Liver (tissue), 8 donors: ENCODE measurements at regions not wholly inside any gene's neighbourhood (a gene's known extent, or its start where the extent isn't known, plus 50 kb on each side); places are given as distances from the start of the nearest gene placed in this dataset.

Experiments
- DNase-seq: peaks from one replicate; pipeline ENCODE4 v3.0.0-alpha.2; 2017; ENCODE audit warnings: low spot score
- H3K27ac ChIP-seq, 2 donors: one replicate each; pipeline ENCODE4 v1.7.0; 2013; ENCODE audit warnings: inconsistent platforms in 2 of 2, low read length in 2 of 2, control low read depth in 1 of 2, low read depth in 1 of 2, mild to moderate bottlenecking in 1 of 2
- H3K27me3 ChIP-seq, 4 donors: one replicate each; pipeline versions ENCODE4 v1.6.1 to v1.7.0; 2013; ENCODE audit warnings: low read length in 3 of 4, inconsistent platforms in 1 of 4, mild to moderate bottlenecking in 1 of 4, moderate library complexity in 1 of 4; ENCODE audit not compliant: control insufficient read depth in 4 of 4, insufficient read depth in 4 of 4
- H3K36me3 ChIP-seq, 4 donors: one replicate each; pipeline versions ENCODE4 v1.6.1 to v1.7.0; 2013; ENCODE audit warnings: low read length in 3 of 4, mild to moderate bottlenecking in 3 of 4, low read depth in 1 of 4, moderate library complexity in 1 of 4; ENCODE audit not compliant: control insufficient read depth in 4 of 4, insufficient read depth in 3 of 4
- H3K4me1 ChIP-seq, 4 donors: one replicate each; pipeline versions ENCODE4 v1.6.1 to v1.7.0; 2013; ENCODE audit warnings: low read length in 3 of 4, mild to moderate bottlenecking in 3 of 4, moderate library complexity in 1 of 4; ENCODE audit not compliant: control insufficient read depth in 4 of 4, insufficient read depth in 4 of 4
- H3K4me3 ChIP-seq, 3 donors: one replicate each; pipeline versions ENCODE4 v1.6.1 to v1.7.0; 2013; ENCODE audit warnings: low read length in 3 of 3, control low read depth in 1 of 3, low read depth in 1 of 3, mild to moderate bottlenecking in 1 of 3
- H3K9ac ChIP-seq, 2 donors: one replicate each; pipeline ENCODE4 v1.7.0; 2013; ENCODE audit warnings: low read length in 2 of 2, mild to moderate bottlenecking in 2 of 2, moderate library complexity in 2 of 2, control low read depth in 1 of 2, low read depth in 1 of 2
- H3K9me3 ChIP-seq, 4 donors: one replicate each; pipeline versions ENCODE4 v1.6.1 to v1.7.0; 2013; ENCODE audit warnings: low read length in 3 of 4; ENCODE audit not compliant: control insufficient read depth in 4 of 4
- ATF3 ChIP-seq: IDR thresholded peaks from 2 replicates; pipeline ENCODE4 v1.6.1; 2016; ENCODE audit warnings: antibody characterized with exemption
- CTCF ChIP-seq: fragments of 150-350 bp; IDR thresholded peaks from 2 replicates; pipeline ENCODE4 v1.5.1; 2017; ENCODE audit warnings: improper control_type of control experiment, low read depth, low read length; ENCODE audit not compliant: missing input control
- EGR1 ChIP-seq, 2 donors: IDR thresholded peaks; 2 replicates each; pipeline ENCODE4 v1.6.1; 2016 to 2018; ENCODE audit warnings: antibody characterized with exemption in 2 of 2, low read depth in 2 of 2
- FOXA1 ChIP-seq: IDR thresholded peaks from 2 replicates; pipeline ENCODE4 v1.6.1; 2016; ENCODE audit warnings: antibody characterized with exemption
- FOXA2 ChIP-seq: IDR thresholded peaks from 2 replicates; pipeline ENCODE4 v1.6.1; 2016; ENCODE audit warnings: antibody characterized with exemption
- GABPA ChIP-seq, 2 donors: IDR thresholded peaks in 1 of 2; conservative IDR thresholded peaks in 1 of 2; 2 replicates each; pipeline ENCODE4 v1.6.1; 2016; ENCODE audit warnings: antibody characterized with exemption in 2 of 2, mild to moderate bottlenecking in 1 of 2, moderate library complexity in 1 of 2
- HNF4A ChIP-seq, 2 donors: conservative IDR thresholded peaks; 2 replicates each; pipeline ENCODE4 v1.6.1; 2016; ENCODE audit warnings: antibody characterized with exemption in 2 of 2, mild to moderate bottlenecking in 2 of 2
- HNF4G ChIP-seq: IDR thresholded peaks from 2 replicates; pipeline ENCODE4 v1.6.1; 2016; ENCODE audit warnings: antibody characterized with exemption
- JUND ChIP-seq, 2 donors: IDR thresholded peaks; 2 replicates each; pipeline ENCODE4 v1.6.1; 2016; ENCODE audit warnings: antibody characterized with exemption in 2 of 2
- MAX ChIP-seq: IDR thresholded peaks from 2 replicates; pipeline ENCODE4 v1.6.1; 2016; ENCODE audit warnings: antibody characterized with exemption
- NR2F2 ChIP-seq: IDR thresholded peaks from 2 replicates; pipeline ENCODE4 v1.6.1; 2016; ENCODE audit warnings: antibody characterized with exemption
- RAD21 ChIP-seq, 2 donors: IDR thresholded peaks; 2 replicates each; pipeline ENCODE4 v1.6.1; 2016; ENCODE audit warnings: antibody characterized with exemption in 2 of 2, mild to moderate bottlenecking in 2 of 2
- REST ChIP-seq: IDR thresholded peaks from 2 replicates; pipeline ENCODE4 v1.6.1; 2016; ENCODE audit warnings: antibody characterized with exemption, mild to moderate bottlenecking
- RXRA ChIP-seq, 2 donors: IDR thresholded peaks; 2 replicates each; pipeline ENCODE4 v1.6.1; 2017 to 2018; ENCODE audit warnings: antibody characterized with exemption in 2 of 2, mild to moderate bottlenecking in 1 of 2
- SP1 ChIP-seq: IDR thresholded peaks from 2 replicates; pipeline ENCODE4 v1.6.1; 2018; ENCODE audit warnings: antibody characterized with exemption, mild to moderate bottlenecking
- TAF1 ChIP-seq: conservative IDR thresholded peaks from 2 replicates; pipeline ENCODE4 v1.6.1; 2016; ENCODE audit warnings: antibody characterized with exemption, mild to moderate bottlenecking
- ZBTB33 ChIP-seq: IDR thresholded peaks from 2 replicates; pipeline ENCODE4 v1.6.1; 2016; ENCODE audit warnings: antibody characterized with exemption
- WGBS: extraction: QIAGEN DNeasy Blood & Tissue Kit; methylation state at CpG from one replicate; pipeline ENCODE4 v1.1.7; 2013; 5-methylcytosine and 5-hydroxymethylcytosine counted together
- donor health status: healthy.
- donor health status: healthy.
- donor health status: healthy.
- donor health status: healthy.
- donor health status: healthy.

GRCh38 chr22:27186643-27187042 lies 529.3 kb downstream of the MIAT start:
- no peak for TF ChIP-seq SP1
- TF ChIP-seq JUND (IDR thresholded peaks at IDR 0.05) = no peak
- no peak for TF ChIP-seq NR2F2
- TF ChIP-seq RAD21 (IDR thresholded peaks at IDR 0.05) = no peak
- no peak for TF ChIP-seq REST
- TF ChIP-seq ATF3 = no peak
- no peak for TF ChIP-seq ZBTB33
- TF ChIP-seq CTCF = no peak
- no peak for TF ChIP-seq FOXA1
- no peak for TF ChIP-seq FOXA2
- TF ChIP-seq GABPA (IDR thresholded peaks at IDR 0.05 in 1 of 2, conservative IDR thresholded peaks at IDR 0.05 in 1 of 2) = no peak
- TF ChIP-seq EGR1 (IDR thresholded peaks at IDR 0.05; ENCODE audit: low read depth in 2 of 2) = no peak
- TF ChIP-seq HNF4A (conservative IDR thresholded peaks at IDR 0.05) = no peak
- no peak for TF ChIP-seq HNF4G
- no peak for TF ChIP-seq TAF1
- no peak for TF ChIP-seq MAX
- TF ChIP-seq RXRA (IDR thresholded peaks at IDR 0.05) = no peak

More at GRCh38 chr22:27186643-27187042, 529.3 kb downstream of the MIAT start:
- no peak for DNase-seq
- Histone ChIP-seq H3K36me3 (no peaks in the 10 kb centered on the region), H3K9me3 (peaks cover 0 to 8% (median 3%) of the 10 kb centered on the region in 4 donors), H3K4me3 (no peak overlapping the region), H3K4me1 (no peaks in the 10 kb centered on the region), H3K9ac (no peak overlapping the region), H3K27me3 (peaks cover 0 to 2% (median under 1%) of the 10 kb centered on the region in 4 donors), H3K27ac (no peak overlapping the region)
- 61% methylated on average over 7 of the region's 7 CpGs for WGBS
